MM.1S (cell line): ENCODE measurements at regions not wholly inside any gene's neighbourhood (a gene's known extent, or its start where the extent isn't known, plus 50 kb on each side); places are given as distances from the start of the nearest gene placed in this dataset.

Source experiments
- DNase-seq: peaks from one replicate; pipeline ENCODE4 v3.0.0-alpha.2; 2015
- H2AFZ ChIP-seq: fragments of 300-600 bp; sonication (generic); 2 replicates; pipeline ENCODE4 v1.6.0; 2016; ENCODE audit warnings: antibody characterized with exemption, low read length
- H3F3A ChIP-seq: fragments of 300-600 bp; sonication (generic); 2 replicates; pipeline ENCODE4 v1.6.1; 2016; ENCODE audit warnings: mild to moderate bottlenecking, antibody characterized with exemption, low read length, moderate library complexity, mixed read lengths; ENCODE audit not compliant: insufficient read depth
- H3K27ac ChIP-seq: fragments of 300-600 bp; sonication (generic); 2 replicates; pipeline ENCODE4 v1.5.1; 2016; ENCODE audit warnings: mild to moderate bottlenecking, low read length
- H3K27me3 ChIP-seq: fragments of 300-600 bp; sonication (generic); replicated peaks from 2 replicates; pipeline ENCODE4 v1.6.0; 2016; ENCODE audit warnings: low read length; ENCODE audit not compliant: insufficient read depth
- H3K36me3 ChIP-seq: fragments of 300-600 bp; sonication (generic); replicated peaks from 2 replicates; pipeline ENCODE4 v1.6.1; 2016; ENCODE audit warnings: mild to moderate bottlenecking, low read length, mixed read lengths; ENCODE audit not compliant: insufficient read depth
- H3K4me1 ChIP-seq: fragments of 300-600 bp; sonication (generic); 2 replicates; pipeline ENCODE4 v1.6.1; 2016; ENCODE audit warnings: low read length, mixed read lengths
- H3K4me2 ChIP-seq: fragments of 300-600 bp; sonication (generic); 2 replicates; pipeline ENCODE4 v1.6.0; 2016; ENCODE audit warnings: low read depth, low read length
- H3K4me3 ChIP-seq: fragments of 300-600 bp; sonication (generic); 2 replicates; pipeline ENCODE4 v1.5.1; 2016; ENCODE audit warnings: low read length, mixed read lengths
- H3K79me2 ChIP-seq: fragments of 300-600 bp; sonication (generic); 2 replicates; pipeline ENCODE4 v1.6.1; 2016; ENCODE audit warnings: mixed run types, low read length, mixed read lengths
- H3K9ac ChIP-seq: fragments of 300-600 bp; sonication (generic); 2 replicates; pipeline ENCODE4 v1.6.1; 2016; ENCODE audit warnings: low read length, mixed read lengths
- H3K9me2 ChIP-seq: fragments of 300-600 bp; sonication (generic); replicated peaks from 2 replicates; pipeline ENCODE4 v1.6.1; 2016; ENCODE audit warnings: mild to moderate bottlenecking, low read length, mixed read lengths; ENCODE audit not compliant: insufficient read depth
- H3K9me3 ChIP-seq: fragments of 300-600 bp; sonication (generic); replicated peaks from 2 replicates; pipeline ENCODE4 v1.6.1; 2016; ENCODE audit warnings: mild to moderate bottlenecking, low read length, mixed read lengths; ENCODE audit not compliant: insufficient read depth
- H4K20me1 ChIP-seq: fragments of 300-600 bp; sonication (generic); 2 replicates; pipeline ENCODE4 v1.6.1; 2016; ENCODE audit warnings: mild to moderate bottlenecking, low read length, moderate library complexity, mixed read lengths; ENCODE audit not compliant: insufficient read depth
- CTCF ChIP-seq: fragments of 300-600 bp; sonication (generic); IDR thresholded peaks from 2 replicates; pipeline ENCODE4 v1.5.1; 2016; ENCODE audit warnings: antibody characterized with exemption, low read length, mixed read lengths
- EZH2 ChIP-seq: fragments of 300-600 bp; sonication (generic); optimal IDR thresholded peaks from 2 replicates; pipeline ENCODE3; 2017; ENCODE audit warnings: low read depth, mild to moderate bottlenecking, antibody characterized with exemption, low read length, mixed read lengths
- EZH2phosphoT487 ChIP-seq: fragments of 300-600 bp; sonication (generic); IDR thresholded peaks from 2 replicates; pipeline ENCODE4 v1.6.1; 2018; ENCODE audit warnings: antibody characterized with exemption, low read length

GRCh38 chr2:209029249-209029648, 394.6 kb upstream of the MAP2 start:
- no peak overlapping the region for H3K4me2 ChIP-seq
- DNase-seq = no peak
- no peak for TF ChIP-seq EZH2
- no peak for TF ChIP-seq CTCF
- no peak for TF ChIP-seq EZH2phosphoT487

DNA sequence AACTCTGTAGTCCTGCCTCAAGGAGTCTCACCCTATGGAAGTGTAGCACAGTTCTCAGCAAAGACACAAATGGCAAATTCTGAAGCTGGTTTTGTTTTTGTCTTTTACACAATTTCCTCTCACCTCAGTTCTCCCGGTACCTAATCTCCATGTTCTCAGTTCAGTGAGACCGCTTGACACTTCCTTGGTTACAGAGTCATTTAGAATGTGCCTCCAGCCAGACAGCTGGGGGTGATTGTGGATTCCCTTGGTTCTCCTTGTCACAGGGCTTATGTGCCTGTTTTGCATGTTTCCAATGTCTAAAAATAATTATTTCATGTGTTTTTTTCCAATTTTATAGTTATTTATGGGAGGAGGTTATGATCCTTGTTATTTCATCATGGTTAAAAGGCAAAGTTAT, 379.5 kb upstream of the MAP2 start:
- H3K9me2 ChIP-seq = no peaks in the 10 kb centered on the region
- no peak overlapping the region for H3K9ac ChIP-seq
- H3K27me3 ChIP-seq = no peaks in the 10 kb centered on the region
- no peaks in the 10 kb centered on the region for H3K36me3 ChIP-seq
- H3K79me2 ChIP-seq = no peaks in the 10 kb centered on the region
- TF ChIP-seq EZH2 (no peak), EZH2phosphoT487 (no peak)
- no peak overlapping the region for H3K4me3 ChIP-seq
- no peaks in the 10 kb centered on the region; the same call in 1 of the 2 replicates for H3K9me3 ChIP-seq
- no peak overlapping the region for H3K4me2 ChIP-seq
- H4K20me1 ChIP-seq = no peaks in the 10 kb centered on the region; the same call in 1 of the 2 replicates
- no peak for DNase-seq
- no peak overlapping the region for H2AFZ ChIP-seq
- H3F3A ChIP-seq = no peaks in the 10 kb centered on the region
- no peaks in the 10 kb centered on the region for H3K4me1 ChIP-seq
- no peak overlapping the region for H3K27ac ChIP-seq

More at GRCh38 chr2:209029249-209029648, 394.6 kb upstream of the MAP2 start:
- Histone ChIP-seq H3K79me2 (no peaks in the 10 kb centered on the region), H3K9ac (no peak overlapping the region), H3K4me1 (no peaks in the 10 kb centered on the region), H3F3A (no peaks in the 10 kb centered on the region), H2AFZ (no peak overlapping the region), H3K9me2 (no peaks in the 10 kb centered on the region), H3K9me3 (no peaks in the 10 kb centered on the region), H3K27ac (no peak overlapping the region), H4K20me1 (no peaks in the 10 kb centered on the region), H3K27me3 (no peaks in the 10 kb centered on the region), H3K36me3 (no peaks in the 10 kb centered on the region), H3K4me3 (no peak overlapping the region)

GRCh38 chr2:209046163-209046562, 377.7 kb upstream of the MAP2 start:
- no peaks in the 10 kb centered on the region for H3K9me2 ChIP-seq
- no peak overlapping the region for H3K9ac ChIP-seq
- H3K79me2 ChIP-seq = no peaks in the 10 kb centered on the region
- no peak overlapping the region for H3K27ac ChIP-seq
- H3K27me3 ChIP-seq = no peaks in the 10 kb centered on the region
- H3K4me2 ChIP-seq = no peak overlapping the region
- no peaks in the 10 kb centered on the region; the same call in 1 of the 2 replicates for H4K20me1 ChIP-seq
- H3F3A ChIP-seq = no peaks in the 10 kb centered on the region
- no peaks in the 10 kb centered on the region; the same call in 1 of the 2 replicates for H3K9me3 ChIP-seq
- H3K4me3 ChIP-seq = no peak overlapping the region
- no peak for DNase-seq
- no peaks in the 10 kb centered on the region for H3K36me3 ChIP-seq
- TF ChIP-seq EZH2phosphoT487 (no peak), CTCF (no peak), EZH2 (no peak)
- no peak overlapping the region for H2AFZ ChIP-seq
- H3K4me1 ChIP-seq = no peaks in the 10 kb centered on the region

GRCh38 chr2:209049608-209050007, 374.2 kb upstream of the MAP2 start:
- Histone ChIP-seq H3K79me2 (no peaks in the 10 kb centered on the region), H3K4me1 (no peaks in the 10 kb centered on the region), H3K4me3 (no peak overlapping the region), H2AFZ (no peak overlapping the region), H3K9me3 (no peaks in the 10 kb centered on the region; the same call in 1 of the 2 replicates), H3K9ac (no peak overlapping the region), H3K27me3 (no peaks in the 10 kb centered on the region), H3K27ac (no peak overlapping the region), H4K20me1 (no peaks in the 10 kb centered on the region), H3K4me2 (no peak overlapping the region), H3K36me3 (no peaks in the 10 kb centered on the region; the same call in 1 of the 2 replicates), H3K9me2 (no peaks in the 10 kb centered on the region), H3F3A (no peaks in the 10 kb centered on the region)
- no peak for DNase-seq
- TF ChIP-seq CTCF (no peak), EZH2phosphoT487 (no peak), EZH2 (no peak)
